GM12878 (cell line): ENCODE measurements at regions not wholly inside any gene's neighbourhood (a gene's known extent, or its start where the extent isn't known, plus 50 kb on each side); places are given as distances from the start of the nearest gene placed in this dataset.

ENCODE experiments used
- ATAC-seq: fragments of 200-7000 bp; cut with Tn5 transposase; 3 replicates; pipeline ENCODE4 v1.9.1; 2020; ENCODE audit warnings: mild to moderate bottlenecking, moderate library complexity
- BruUV-seq: library from RNA; stranded (reverse); fragments of 400-500 nt; replicated peaks from 2 replicates; lab custom pipeline; 2021; lab: Mats Ljungman, UMichigan
- CTCF ChIA-PET: fragments of 300-600 bp; sonication (Branson Sonifier 250); formaldehyde crosslinking; extraction: SDS; loops from one replicate; lab custom pipeline; 2021; ENCODE audit warnings: inconsistent platforms; lab: Yijun Ruan, JAX
- POLR2A ChIA-PET: fragments of 350-600 bp; formaldehyde crosslinking; extraction: SDS; loops from one replicate; lab custom pipeline; 2021; ENCODE audit warnings: inconsistent platforms; lab: Charles Lee
- RAD21 ChIA-PET: fragments of 300-600 bp; sonication (Branson Sonifier 250); formaldehyde crosslinking; loops from one replicate; lab custom pipeline; 2023; ENCODE audit warnings: antibody characterized with exemption; ENCODE audit not compliant: unreplicated experiment; lab: Charles Lee
- SMC1A ChIA-PET: fragments of 300-600 bp; sonication (Branson Sonifier 250); formaldehyde crosslinking; loops from one replicate; lab custom pipeline; 2023; ENCODE audit not compliant: unreplicated experiment, uncharacterized antibody; lab: Charles Lee
- DNase-seq: peaks from one replicate; pipeline ENCODE4 v3.0.0-alpha.2; 2011; ENCODE audit warnings: low read depth, low spot score
- FAIRE-seq: peaks from 3 replicates; lab custom pipeline; 2011; peaks lifted over from hg19 to GRCh38; lab: Jason Lieb, UNC
- H2AFZ ChIP-seq: 2 replicates; pipeline ENCODE4 v1.6.0; 2011; ENCODE audit warnings: low read depth, low read length, control low read depth; ENCODE audit not compliant: control insufficient read depth
- H3K27ac ChIP-seq: 2 replicates; pipeline ENCODE4 v1.5.1; 2011; ENCODE audit warnings: control low read depth; ENCODE audit not compliant: control insufficient read depth, insufficient read depth
- H3K27me3 ChIP-seq, 2 experiments: replicated peaks in 1 of 2; 2 replicates each; pipeline versions ENCODE4 v1.6.0 to v1.6.1; 2011; ENCODE audit warnings: low read length in 1 of 2; ENCODE audit not compliant: control insufficient read depth in 2 of 2, insufficient read depth in 2 of 2
- H3K36me3 ChIP-seq, 2 experiments: 2 replicates each; pipeline ENCODE4 v1.5.1; 2011; ENCODE audit warnings: low read length in 1 of 2; ENCODE audit not compliant: control insufficient read depth in 2 of 2, insufficient read depth in 2 of 2
- H3K4me1 ChIP-seq: 2 replicates; pipeline ENCODE4 v1.6.1; 2011; ENCODE audit warnings: mild to moderate bottlenecking, low read length, moderate library complexity, mixed read lengths; ENCODE audit not compliant: control insufficient read depth, insufficient read depth
- H3K4me2 ChIP-seq: 2 replicates; pipeline ENCODE4 v1.6.0; 2011; ENCODE audit warnings: control low read depth; ENCODE audit not compliant: control insufficient read depth, insufficient read depth
- H3K4me3 ChIP-seq: fragments of 200-600 bp; sonication (generic); 2 replicates; pipeline ENCODE4 v1.5.1; 2016
- H3K79me2 ChIP-seq: 2 replicates; pipeline ENCODE4 v1.6.0; 2011; ENCODE audit warnings: low read length; ENCODE audit not compliant: control insufficient read depth, insufficient read depth
- H3K9ac ChIP-seq: 2 replicates; pipeline ENCODE4 v1.8.0; 2011; ENCODE audit warnings: low read length, control low read depth, mixed read lengths; ENCODE audit not compliant: control insufficient read depth, insufficient read depth
- H3K9me3 ChIP-seq: replicated peaks from 3 replicates; pipeline ENCODE4 v1.5.1; 2011; ENCODE audit warnings: mild to moderate bottlenecking, low read length; ENCODE audit not compliant: control insufficient read depth, insufficient read depth
- H4K20me1 ChIP-seq: 2 replicates; pipeline ENCODE4 v1.6.0; 2011; ENCODE audit not compliant: control insufficient read depth, insufficient read depth
- CHD1 ChIP-seq: IDR thresholded peaks from 2 replicates; pipeline ENCODE4 v1.6.1; 2012; ENCODE audit warnings: low read depth, low read length, improper control_type of control experiment
- NBN ChIP-seq: fragments of 450-650 bp; IDR thresholded peaks from 2 replicates; pipeline ENCODE4 v1.6.1; 2016
- NFYA ChIP-seq: IDR thresholded peaks from 2 replicates; pipeline ENCODE4 v1.6.1; 2011; ENCODE audit warnings: low read depth, mild to moderate bottlenecking, low read length, improper control_type of control experiment, borderline replicate concordance
- YY1 ChIP-seq: IDR thresholded peaks from 2 replicates; pipeline ENCODE4 v1.6.1; 2011; ENCODE audit warnings: low read depth, mild to moderate bottlenecking, low read length
- WGBS: methylation state at CpG from one replicate; pipeline ENCODE4 v1.1.6; 2016; ENCODE audit warnings: low lambda C conversion rate; ENCODE audit not compliant: insufficient replicate concordance, insufficient coverage; ENCODE audit errors: missing lambda C conversion rate; 5-methylcytosine and 5-hydroxymethylcytosine counted together
- in situ Hi-C: fragments of 300-500 bp; cut with MboI; formaldehyde crosslinking; loops from 9 replicates; pipeline ENCODE4 v1.14.3; 2018; ENCODE audit warnings: mixed read lengths
- intact Hi-C: fragments of 100-400 bp; cut with micrococcal nuclease; formaldehyde crosslinking; loops from one replicate; pipeline ENCODE4 v1.14.2; 2022; ENCODE audit not compliant: unreplicated experiment
- TF ChIP-seq, protein P1 (sequence below): IDR thresholded peaks from 2 replicates; pipeline ENCODE4 v1.6.1; 2011; ENCODE audit warnings: borderline replicate concordance, low read depth, mild to moderate bottlenecking, moderate library complexity, low read length; ENCODE audit not compliant: insufficient read depth, poor library complexity, severe bottlenecking

DNA sequence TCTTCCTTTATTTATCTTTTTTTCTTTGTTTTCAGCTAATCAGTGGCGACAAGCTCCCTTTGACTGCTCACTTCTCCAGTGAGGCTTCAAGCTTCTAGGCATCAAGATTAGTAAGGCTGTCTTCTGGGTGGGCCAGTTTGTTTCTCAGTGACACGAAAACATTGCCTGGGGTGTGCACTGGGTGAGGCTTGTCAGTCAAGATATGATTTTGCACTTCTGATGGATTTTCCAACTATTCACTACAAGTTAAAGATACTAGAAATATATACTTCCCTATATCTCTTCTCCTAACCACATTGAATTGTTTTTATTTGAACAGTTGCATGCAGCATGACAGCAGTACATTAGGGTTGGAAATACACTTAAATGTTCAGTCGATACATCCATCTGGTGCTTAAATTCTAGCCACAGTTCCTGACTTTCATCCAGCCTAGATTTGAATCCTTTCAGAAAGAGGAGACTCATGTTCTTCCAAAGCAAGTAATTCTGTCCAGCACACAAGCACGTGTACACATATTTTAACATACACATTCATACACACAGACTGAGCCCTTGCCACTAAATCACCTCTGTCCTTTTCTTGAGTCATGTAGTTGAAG, 275.6 kb upstream of the NOVA1 start (continued):
- TF ChIP-seq, protein P1, sequence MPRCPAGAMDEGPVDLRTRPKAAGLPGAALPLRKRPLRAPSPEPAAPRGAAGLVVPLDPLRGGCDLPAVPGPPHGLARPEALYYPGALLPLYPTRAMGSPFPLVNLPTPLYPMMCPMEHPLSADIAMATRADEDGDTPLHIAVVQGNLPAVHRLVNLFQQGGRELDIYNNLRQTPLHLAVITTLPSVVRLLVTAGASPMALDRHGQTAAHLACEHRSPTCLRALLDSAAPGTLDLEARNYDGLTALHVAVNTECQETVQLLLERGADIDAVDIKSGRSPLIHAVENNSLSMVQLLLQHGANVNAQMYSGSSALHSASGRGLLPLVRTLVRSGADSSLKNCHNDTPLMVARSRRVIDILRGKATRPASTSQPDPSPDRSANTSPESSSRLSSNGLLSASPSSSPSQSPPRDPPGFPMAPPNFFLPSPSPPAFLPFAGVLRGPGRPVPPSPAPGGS, result no peak
- TF ChIP-seq YY1, result no peak

DNA sequence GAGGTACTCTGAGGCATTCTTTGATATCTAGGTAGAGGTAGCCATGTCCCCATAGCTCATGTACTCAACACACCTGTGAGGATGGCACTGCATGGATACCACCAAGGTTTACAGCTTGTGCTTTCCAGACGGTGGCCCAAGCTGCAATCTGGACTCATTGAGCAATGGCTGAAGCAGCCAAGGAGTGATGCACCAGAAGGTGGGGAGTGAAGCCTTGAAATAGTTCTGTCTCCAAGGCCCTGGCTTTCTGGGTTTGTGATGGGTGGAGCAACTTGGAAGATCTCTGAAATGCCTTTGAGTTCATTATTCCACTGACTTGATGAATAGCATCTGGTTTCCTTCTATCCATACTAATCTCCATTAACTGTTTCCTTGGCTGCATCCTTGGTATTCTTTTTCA, 290.0 kb upstream of the NOVA1 start:
- RAD21 ChIA-PET, result no interaction called here
- 7% methylated on average over 1 of the region's 1 CpG for WGBS
- FAIRE-seq (no peak), ATAC-seq (no peak), DNase-seq (no peak)
- intact Hi-C loops, result no loop called here
- no peaks in the 10 kb centered on the region for H3K4me1 ChIP-seq
- no TSS peak for BruUV-seq
- POLR2A ChIA-PET, result no interaction called here
- H3K79me2 ChIP-seq, result no peaks in the 10 kb centered on the region
- H3K36me3 ChIP-seq, result no peaks in the 10 kb centered on the region
- no peaks in the 10 kb centered on the region; the same call in 2 of the 3 replicates for H3K9me3 ChIP-seq
- in situ Hi-C loops, result no loop called here
- H3K4me3 ChIP-seq, result no peak overlapping the region
- H3K27me3 ChIP-seq, result no peaks in the 10 kb centered on the region
- TF ChIP-seq CHD1 (no peak), NBN (no peak), NFYA (no peak)
- no peak overlapping the region for H3K4me2 ChIP-seq
- no peak overlapping the region for H2AFZ ChIP-seq
- no peak overlapping the region for H3K9ac ChIP-seq
- CTCF ChIA-PET, result no interaction called here
- SMC1A ChIA-PET, result no interaction called here
- H3K27ac ChIP-seq, result no peak overlapping the region
- no peaks in the 10 kb centered on the region for H4K20me1 ChIP-seq
